ENCODE measurements at regions not wholly inside any gene's neighbourhood (a gene's known extent, or its start where the extent isn't known, plus 50 kb on each side); places are given as distances from the start of the nearest gene placed in this dataset.

DNA sequence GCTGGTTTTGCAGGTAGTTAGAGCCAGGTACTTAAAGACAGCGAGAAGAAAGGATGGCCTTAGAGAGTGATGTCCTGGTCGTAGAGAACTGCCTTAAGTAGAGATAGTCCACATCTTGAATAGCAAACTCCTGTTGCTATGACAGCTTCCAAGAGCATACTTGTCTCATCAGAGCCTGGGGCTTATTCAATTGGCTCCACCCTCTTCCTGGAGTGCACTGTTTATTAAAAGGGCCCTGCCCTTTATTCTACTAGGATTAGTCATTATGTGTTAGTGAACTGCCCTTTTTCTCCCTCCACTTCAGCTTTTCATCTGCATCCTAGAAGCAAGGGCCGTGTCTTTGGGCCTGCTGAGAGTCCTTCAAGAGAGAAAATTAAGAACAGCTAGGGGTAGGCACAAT, 94.5 kb upstream of the EOLA2 start:
- Histone ChIP-seq H3K27me3 (no peaks in the 10 kb centered on the region), H3K9me3 (no peaks in the 10 kb centered on the region), H3K27ac (no peak overlapping the region), H3K4me1 (peaks cover 0 to 29% (median 2%) of the 10 kb centered on the region in 3 donors), H3K4me3 (no peak overlapping the region), H3K36me3 (no peaks in the 10 kb centered on the region)
- WGBS, 2 donors = 20% methylated on average over 3 of the region's 3 CpGs; no CpG with 5 or more reads in 1 of the 2 donors
- intact Hi-C loops (cut with DNase I) = no loop called here
- TF ChIP-seq CTCF (IDR thresholded peaks at IDR 0.05) (no peak), POLR2A (IDR thresholded peaks at IDR 0.05) (no peak)
- DNase-seq = no peak

DNA sequence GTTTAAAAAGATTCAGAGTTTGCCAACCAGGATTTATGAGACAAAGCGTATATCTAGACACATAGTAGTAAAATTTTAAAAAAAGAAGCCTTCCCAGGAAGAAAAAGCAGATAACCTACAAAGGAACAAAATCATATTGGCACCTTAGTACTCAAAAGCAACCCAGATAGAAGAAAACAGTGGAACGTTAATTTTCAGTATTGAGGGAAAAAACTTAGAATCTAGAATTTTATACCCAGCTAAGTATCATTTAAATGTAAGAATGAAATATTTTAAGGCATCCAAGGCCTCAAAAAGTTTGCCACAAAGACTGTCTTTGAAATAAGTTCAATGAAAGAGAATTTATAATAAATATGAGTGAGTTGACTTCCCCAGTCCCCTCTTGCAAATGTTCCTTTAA, 96.5 kb upstream of the EOLA2 start:
- Histone ChIP-seq H3K4me3 (no peak overlapping the region), H3K9me3 (no peaks in the 10 kb centered on the region), H3K36me3 (no peaks in the 10 kb centered on the region), H3K27ac (no peak overlapping the region), H3K4me1 (peaks cover 0 to 29% (median 2%) of the 10 kb centered on the region in 3 donors), H3K27me3 (no peaks in the 10 kb centered on the region)
- intact Hi-C loops (cut with DNase I) = no loop called here
- no peak for DNase-seq
- no peak for TF ChIP-seq CTCF (IDR thresholded peaks at IDR 0.05)
- no peak for TF ChIP-seq POLR2A (IDR thresholded peaks at IDR 0.05)
- WGBS, 2 donors = 62 to 97% methylated on average over 2 of the region's 2 CpGs

DNA sequence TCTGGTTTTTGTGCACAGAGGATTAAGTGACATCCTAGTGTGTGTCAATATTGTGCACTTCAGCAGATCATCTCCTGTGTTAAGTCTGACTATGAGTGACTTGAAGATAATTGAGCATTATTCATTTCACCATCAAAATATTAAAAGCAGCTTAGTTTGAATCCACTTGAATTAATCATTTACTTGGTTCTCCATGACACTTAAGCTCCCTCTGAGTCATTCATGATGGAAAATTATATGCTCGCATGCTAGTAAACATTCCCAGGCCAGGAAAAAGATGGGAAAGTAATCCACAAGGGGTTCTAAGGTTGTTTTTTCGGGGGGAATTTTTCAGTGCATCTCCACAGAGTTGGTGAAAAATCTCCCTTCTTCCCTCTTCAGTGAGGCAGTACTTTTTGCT, 97.2 kb upstream of the EOLA2 start:
- no peaks in the 10 kb centered on the region for H3K36me3 ChIP-seq
- whole genome bisulfite sequencing, 2 donors = 14 to 43% methylated on average over 2 of the region's 2 CpGs
- DNase-seq = no peak
- H3K27ac ChIP-seq = no peak overlapping the region
- H3K27me3 ChIP-seq = no peaks in the 10 kb centered on the region
- H3K4me3 ChIP-seq = no peak overlapping the region
- H3K4me1 ChIP-seq = peaks cover 0 to 29% (median 2%) of the 10 kb centered on the region in 3 donors
- no peaks in the 10 kb centered on the region for H3K9me3 ChIP-seq
- TF ChIP-seq CTCF (IDR thresholded peaks at IDR 0.05) = no peak
- TF ChIP-seq POLR2A (IDR thresholded peaks at IDR 0.05) = no peak
- intact Hi-C loops (cut with DNase I) = no loop called here

- Histone ChIP-seq H3K4me3 (no peak overlapping the region), H3K36me3 (no peaks in the 10 kb centered on the region), H3K27me3 (no peaks in the 10 kb centered on the region), H3K27ac (no peak overlapping the region), H3K4me1 (peaks cover 0 to 29% (median 2%) of the 10 kb centered on the region in 3 donors), H3K9me3 (no peaks in the 10 kb centered on the region)
- intact Hi-C loops (cut with DNase I) = no loop called here
- WGBS, 2 donors = 0 to 38% methylated on average over 2 of the region's 2 CpGs
- no peak for DNase-seq
- no peak for TF ChIP-seq POLR2A (IDR thresholded peaks at IDR 0.05)
- TF ChIP-seq CTCF (IDR thresholded peaks at IDR 0.05) = no peak
Measured at GRCh38 chrX:150036181-150036580, 97.9 kb upstream of the EOLA2 start.

DNA sequence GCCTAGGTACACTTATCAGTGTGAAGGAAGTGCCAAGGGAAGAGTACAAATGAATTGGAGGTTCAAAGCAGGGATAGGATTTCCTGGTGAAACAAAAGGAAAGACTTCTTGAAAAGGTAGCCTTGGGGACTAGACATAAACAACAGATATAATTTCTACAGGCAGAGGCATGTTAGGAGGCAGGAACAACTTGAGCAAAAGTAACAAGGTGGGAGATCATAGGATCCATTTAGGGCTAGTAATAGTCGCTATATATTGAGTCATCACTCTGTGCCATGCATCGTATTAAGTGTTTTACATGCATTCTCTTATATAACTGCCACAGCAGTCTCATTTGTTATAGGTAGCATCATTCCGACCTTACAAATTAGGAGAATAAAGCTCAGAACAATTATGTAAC, 98.3 kb upstream of the EOLA2 start:
- H3K36me3 ChIP-seq = no peaks in the 10 kb centered on the region
- no peak overlapping the region for H3K4me3 ChIP-seq
- WGBS, 2 donors = 40 to 47% methylated on average over 2 to 3 of the region's 3 CpGs
- H3K27me3 ChIP-seq = no peaks in the 10 kb centered on the region
- no peak for TF ChIP-seq POLR2A (IDR thresholded peaks at IDR 0.05)
- TF ChIP-seq CTCF (IDR thresholded peaks at IDR 0.05) = no peak
- H3K4me1 ChIP-seq = peaks cover 0 to 29% (median 2%) of the 10 kb centered on the region in 3 donors
- H3K9me3 ChIP-seq = no peaks in the 10 kb centered on the region
- no peak overlapping the region for H3K27ac ChIP-seq
- intact Hi-C loops (cut with DNase I) = no loop called here
- DNase-seq = no peak
